Gastrocnemius medialis (tissue), 4 donors: ENCODE measurements at regions not wholly inside any gene's neighbourhood (a gene's known extent, or its start where the extent isn't known, plus 50 kb on each side); places are given as distances from the start of the nearest gene placed in this dataset.

Source experiments
- CTCF ChIP-seq, 5 experiments: fragments of 450-650 bp in 3 of 5; fragments of 200-600 bp in 2 of 5; sonication (generic) in 2 of 5; IDR thresholded peaks in 4 of 5; conservative IDR thresholded peaks in 1 of 5; 1 replicate in 4 of 5; 2 replicates in 1 of 5; pipeline ENCODE4 v1.5.1; 2016 to 2019; ENCODE audit warnings: antibody characterized with exemption in 5 of 5, mild to moderate bottlenecking in 3 of 5, moderate library complexity in 3 of 5
- POLR2A ChIP-seq, 2 donors: fragments of 450-650 bp; IDR thresholded peaks; one replicate each; pipeline ENCODE4 v1.6.1; 2017; ENCODE audit warnings: antibody characterized with exemption in 2 of 2, mild to moderate bottlenecking in 2 of 2, moderate library complexity in 2 of 2

- no peak for TF ChIP-seq POLR2A (IDR thresholded peaks at IDR 0.05)
- TF ChIP-seq CTCF (IDR thresholded peaks at IDR 0.05 in 4 of 5, conservative IDR thresholded peaks at IDR 0.05 in 1 of 5), result no peak
Measured at GRCh38 chr7:41187322-41187721, 515.6 kb downstream of the INHBA start.
